ENCODE measurements at regions not wholly inside any gene's neighbourhood (a gene's known extent, or its start where the extent isn't known, plus 50 kb on each side); places are given as distances from the start of the nearest gene placed in this dataset.

DNA sequence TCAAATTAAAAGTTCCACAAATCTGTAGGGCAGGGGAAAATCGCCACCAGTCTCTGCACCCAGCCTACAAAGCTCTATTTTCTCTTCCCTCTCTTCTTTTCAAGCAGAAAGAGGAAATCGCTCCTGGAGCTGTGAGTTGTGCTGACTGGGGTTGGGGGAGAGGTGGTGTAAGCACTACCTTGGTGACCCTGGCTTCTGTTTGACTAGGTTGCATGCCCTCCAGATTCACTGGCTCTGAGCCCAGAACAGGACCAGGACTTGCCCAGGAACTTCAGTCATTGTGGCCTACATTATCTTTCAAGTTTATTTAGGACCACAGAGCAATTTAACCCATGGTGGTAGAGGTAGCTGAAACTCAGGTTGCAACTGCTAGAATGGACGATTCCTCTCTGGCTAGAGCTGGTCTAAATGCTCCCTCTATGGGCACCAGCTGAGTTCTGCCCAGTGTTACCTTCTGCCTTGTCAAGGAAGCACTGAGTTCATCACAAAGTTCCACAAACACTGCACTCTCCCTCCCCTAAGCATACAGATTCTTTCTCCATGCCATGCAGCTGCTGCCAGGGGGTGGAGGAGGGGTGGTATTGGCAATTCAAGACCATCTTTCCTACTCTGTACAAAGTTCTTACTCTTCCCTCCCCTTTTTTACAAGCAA lies 122.0 kb upstream of the BMP5 start:
- no peak for TF ChIP-seq CTCF (IDR thresholded peaks at IDR 0.05)
- no peak for TF ChIP-seq POLR2A (IDR thresholded peaks at IDR 0.05)

Data from Peyer's patch (tissue), 4 donors.